ENCODE measurements at regions not wholly inside any gene's neighbourhood (a gene's known extent, or its start where the extent isn't known, plus 50 kb on each side); places are given as distances from the start of the nearest gene placed in this dataset.

DNA sequence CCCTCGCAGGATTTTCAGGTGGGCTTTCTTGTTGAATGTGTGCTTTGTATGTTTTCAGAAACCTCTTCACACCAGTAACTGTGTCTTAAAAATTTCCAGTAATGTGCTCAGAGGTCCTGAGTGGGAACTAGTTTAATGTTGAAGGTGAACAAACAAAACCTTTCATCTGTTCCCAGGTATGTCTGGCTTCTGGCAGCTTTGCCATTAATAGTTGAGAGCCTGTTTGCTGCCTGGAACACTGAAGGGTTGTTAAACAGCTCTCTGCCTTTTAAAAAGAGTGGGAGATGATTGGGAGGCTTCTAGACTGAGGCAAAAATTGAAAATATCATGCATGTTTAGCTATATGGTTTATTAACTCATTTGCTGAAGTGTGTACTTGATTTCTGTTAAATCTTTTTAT is 161.2 kb upstream of the AGTR2 start:
- WGBS, 4 donors = 63 to 77% (median 67%) methylated on average over 1 of the region's 1 CpG
- no peak overlapping the region for H3K4me3 ChIP-seq
- no peaks in the 10 kb centered on the region for H3K4me1 ChIP-seq (replicated peaks in 1 of 2)
- H3K27me3 ChIP-seq = peaks cover 12% of the 10 kb centered on the region
- no peak overlapping the region for H3K27ac ChIP-seq
- no peaks in the 10 kb centered on the region for H3K36me3 ChIP-seq (replicated peaks in 1 of 2)
- no peaks in the 10 kb centered on the region for H3K9me3 ChIP-seq (replicated peaks in 1 of 3)
- no peak for DNase-seq
- intact Hi-C loops (cut with DNase I) = no loop called here
- no peak for TF ChIP-seq CTCF (IDR thresholded peaks at IDR 0.05)
- TF ChIP-seq POLR2A (IDR thresholded peaks at IDR 0.05) = no peak

GRCh38 chrX:116009861-116010710 is 160.5 kb upstream of the AGTR2 start:
- no peaks in the 10 kb centered on the region for H3K9me3 ChIP-seq (replicated peaks in 1 of 3)
- no peaks in the 10 kb centered on the region for H3K4me1 ChIP-seq (replicated peaks in 1 of 2)
- H3K27ac ChIP-seq = no peak overlapping the region
- H3K27me3 ChIP-seq = peaks cover 10% of the 10 kb centered on the region
- peak in 1 of 7 donors; percentile 47 for DNase-seq
- TF ChIP-seq CTCF (IDR thresholded peaks at IDR 0.05) = no peak
- no peak for TF ChIP-seq POLR2A (IDR thresholded peaks at IDR 0.05)
- H3K36me3 ChIP-seq (replicated peaks in 1 of 2) = no peaks in the 10 kb centered on the region
- 14 to 29% (median 19%) methylated on average over 8 of the region's 8 CpGs for WGBS, 4 donors
- H3K4me3 ChIP-seq = no peak overlapping the region
- intact Hi-C loops (cut with DNase I) = no loop called here

DNA sequence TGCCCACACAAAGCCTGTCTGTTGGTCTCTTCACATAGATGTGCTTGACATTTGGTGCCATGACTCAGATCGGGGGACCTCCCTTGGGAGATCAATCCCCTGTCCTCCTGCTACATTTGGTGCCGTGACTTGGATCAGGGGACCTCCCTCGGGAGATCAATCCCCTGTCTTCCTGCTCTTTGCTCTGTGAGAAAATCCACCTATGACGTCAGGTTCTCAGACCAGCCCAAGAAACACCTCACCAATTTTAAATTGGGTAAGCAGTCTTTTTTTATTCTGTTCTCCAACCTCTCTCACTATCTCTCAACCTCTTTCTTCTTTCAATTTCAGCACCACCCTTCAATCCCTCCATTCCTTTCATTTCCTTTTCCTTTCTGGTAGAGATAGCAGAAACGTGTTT is 159.6 kb upstream of the AGTR2 start:
- Histone ChIP-seq H3K9me3 (replicated peaks in 1 of 3) (no peaks in the 10 kb centered on the region), H3K27ac (no peak overlapping the region), H3K4me1 (replicated peaks in 1 of 2) (no peaks in the 10 kb centered on the region), H3K27me3 (peaks cover 12% of the 10 kb centered on the region), H3K4me3 (no peak overlapping the region), H3K36me3 (replicated peaks in 1 of 2) (no peaks in the 10 kb centered on the region)
- TF ChIP-seq POLR2A (IDR thresholded peaks at IDR 0.05) (no peak), CTCF (IDR thresholded peaks at IDR 0.05) (no peak)
- DNase-seq = no peak
- 66 to 78% (median 73%) methylated on average over 5 of the region's 5 CpGs for WGBS, 4 donors
- intact Hi-C loops (cut with DNase I) = no loop called here

- Histone ChIP-seq H3K9me3 (replicated peaks in 1 of 3) (no peaks in the 10 kb centered on the region), H3K4me1 (replicated peaks in 1 of 2) (no peaks in the 10 kb centered on the region), H3K27me3 (no peaks in the 10 kb centered on the region), H3K36me3 (replicated peaks in 1 of 2) (no peaks in the 10 kb centered on the region), H3K27ac (no peak overlapping the region), H3K4me3 (no peak overlapping the region)
- DNase-seq = no peak
- TF ChIP-seq POLR2A (IDR thresholded peaks at IDR 0.05) = no peak
- TF ChIP-seq CTCF (IDR thresholded peaks at IDR 0.05) = no peak
- 64 to 75% (median 69%) methylated on average over 1 of the region's 1 CpG for WGBS, 4 donors
- intact Hi-C loops (cut with DNase I) = no loop called here
Observed at GRCh38 chrX:116031331-116031730, 139.2 kb upstream of the AGTR2 start.

All from adrenal gland (tissue), 9 donors.